Mesenchymal stem cell (in vitro differentiated cells and primary cell): ENCODE measurements at regions not wholly inside any gene's neighbourhood (a gene's known extent, or its start where the extent isn't known, plus 50 kb on each side); places are given as distances from the start of the nearest gene placed in this dataset.

ENCODE experiments used
- DNase-seq: peaks from one replicate; pipeline ENCODE4 v3.0.0-alpha.2; 2013
- H2AFZ ChIP-seq: one replicate; pipeline ENCODE4 v1.6.1; 2013; ENCODE audit warnings: low read depth, mild to moderate bottlenecking, control low read depth, inconsistent platforms, low read length, moderate library complexity
- H2AK5ac ChIP-seq: 2 replicates; pipeline ENCODE4 v1.6.1; 2013; ENCODE audit warnings: low read length, moderate library complexity, mild to moderate bottlenecking, inconsistent platforms; ENCODE audit not compliant: severe bottlenecking
- H2BK120ac ChIP-seq: one replicate; pipeline ENCODE4 v1.6.1; 2013; ENCODE audit warnings: low read depth, mild to moderate bottlenecking, inconsistent platforms, low read length, moderate library complexity
- H2BK12ac ChIP-seq, 2 experiments: one replicate each; pipeline ENCODE4 v1.6.1; 2013; ENCODE audit warnings: inconsistent platforms in 2 of 2, low read length in 2 of 2, mild to moderate bottlenecking in 2 of 2, moderate library complexity in 2 of 2, control low read depth in 1 of 2
- H2BK15ac ChIP-seq: one replicate; pipeline ENCODE4 v1.6.1; 2013; ENCODE audit warnings: mild to moderate bottlenecking, low read depth, inconsistent platforms; ENCODE audit not compliant: poor library complexity, severe bottlenecking
- H2BK5ac ChIP-seq: 2 replicates; pipeline ENCODE4 v1.6.1; 2013; ENCODE audit warnings: low read depth, mild to moderate bottlenecking, low read length, control low read depth, inconsistent platforms; ENCODE audit not compliant: poor library complexity, severe bottlenecking
- H3K14ac ChIP-seq, 2 experiments: one replicate each; pipeline ENCODE4 v1.6.1; 2013; ENCODE audit warnings: inconsistent platforms in 2 of 2, low read length in 2 of 2, control low read depth in 1 of 2, mild to moderate bottlenecking in 1 of 2, moderate library complexity in 1 of 2
- H3K18ac ChIP-seq, 2 experiments: one replicate each; pipeline ENCODE4 v1.6.1; 2013; ENCODE audit warnings: inconsistent platforms in 2 of 2, low read length in 2 of 2, control low read depth in 1 of 2, low read depth in 1 of 2, mild to moderate bottlenecking in 1 of 2
- H3K23ac ChIP-seq, 2 experiments: one replicate each; pipeline ENCODE4 v1.6.1; 2013; ENCODE audit warnings: inconsistent platforms in 2 of 2, low read length in 2 of 2, mild to moderate bottlenecking in 2 of 2, moderate library complexity in 2 of 2, control low read depth in 1 of 2
- H3K27ac ChIP-seq: 2 replicates; pipeline ENCODE4 v1.5.1; 2013; ENCODE audit warnings: mild to moderate bottlenecking, moderate library complexity, low read length, control low read depth, inconsistent platforms; ENCODE audit not compliant: poor library complexity, severe bottlenecking
- H3K27me3 ChIP-seq, 2 experiments: 2 replicates each; pipeline versions ENCODE4 v1.6.1 to v1.7.0; 2013; ENCODE audit warnings: low read length in 2 of 2, mild to moderate bottlenecking in 2 of 2, moderate library complexity in 2 of 2, control low read depth in 1 of 2, inconsistent platforms in 1 of 2; ENCODE audit not compliant: control insufficient read depth in 1 of 2, insufficient read depth in 1 of 2
- H3K36me3 ChIP-seq, 2 experiments: 2 replicates each; pipeline versions ENCODE4 v1.6.1 to v1.7.0; 2013; ENCODE audit warnings: low read length in 2 of 2, control low read depth in 1 of 2, inconsistent platforms in 1 of 2, low read depth in 1 of 2, mild to moderate bottlenecking in 1 of 2; ENCODE audit not compliant: insufficient read depth in 2 of 2, control insufficient read depth in 1 of 2
- H3K4ac ChIP-seq, 2 experiments: one replicate each; pipeline ENCODE4 v1.6.1; 2013; ENCODE audit warnings: inconsistent platforms in 2 of 2, low read length in 2 of 2, mild to moderate bottlenecking in 2 of 2, moderate library complexity in 2 of 2, control low read depth in 1 of 2, low read depth in 1 of 2
- H3K4me1 ChIP-seq: 2 replicates; pipeline ENCODE4 v1.6.1; 2013; ENCODE audit warnings: low read depth, low read length, control low read depth; ENCODE audit not compliant: control insufficient read depth, insufficient read depth
- H3K4me2 ChIP-seq: 2 replicates; pipeline ENCODE4 v1.6.1; 2013; ENCODE audit warnings: low read length, mild to moderate bottlenecking, inconsistent platforms; ENCODE audit not compliant: poor library complexity, severe bottlenecking
- H3K4me3 ChIP-seq, 2 experiments: 2 replicates each; pipeline versions ENCODE4 v1.5.1 to v1.7.0; 2013; ENCODE audit warnings: low read length in 2 of 2, mild to moderate bottlenecking in 2 of 2, control low read depth in 1 of 2, low read depth in 1 of 2; ENCODE audit not compliant: insufficient read depth in 1 of 2
- H3K79me1 ChIP-seq: replicated peaks from 2 replicates; pipeline ENCODE4 v1.6.1; 2013; ENCODE audit warnings: mild to moderate bottlenecking, control low read depth, low read length, inconsistent platforms; ENCODE audit not compliant: poor library complexity, severe bottlenecking
- H3K9ac ChIP-seq: 2 replicates; pipeline ENCODE4 v1.7.0; 2013; ENCODE audit warnings: mild to moderate bottlenecking, low read length, moderate library complexity
- H3K9me3 ChIP-seq: 2 replicates; pipeline ENCODE4 v1.7.0; 2013; ENCODE audit warnings: mild to moderate bottlenecking, low read length; ENCODE audit not compliant: control insufficient read depth
- H4K8ac ChIP-seq: one replicate; pipeline ENCODE4 v1.6.1; 2013; ENCODE audit warnings: inconsistent platforms, mild to moderate bottlenecking, low read length, moderate library complexity
- H4K91ac ChIP-seq: one replicate; pipeline ENCODE4 v1.6.1; 2013; ENCODE audit warnings: mild to moderate bottlenecking, low read length, inconsistent platforms
- WGBS: methylation state at CpG from one replicate; pipeline ENCODE4 v1.1.7; 2013; ENCODE audit warnings: mixed read lengths; 5-methylcytosine and 5-hydroxymethylcytosine counted together

GRCh38 chr12:126362964-126363363 lies 1297.7 kb downstream of the AACS start:
- H3K27me3 ChIP-seq = no peaks in the 10 kb centered on the region
- no peak overlapping the region for H3K4ac ChIP-seq
- H2AK5ac ChIP-seq = no peak overlapping the region
- H3K27ac ChIP-seq = no peak overlapping the region
- no peaks in the 10 kb centered on the region for H3K79me1 ChIP-seq
- no peak overlapping the region for H3K4me2 ChIP-seq
- H3K4me3 ChIP-seq = no peak overlapping the region
- no peak overlapping the region for H3K23ac ChIP-seq
- no peak overlapping the region for H2BK12ac ChIP-seq
- no peak overlapping the region for H4K8ac ChIP-seq
- no peak overlapping the region for H2BK15ac ChIP-seq
- 30% methylated on average over 8 of the region's 9 CpGs for WGBS
- no peak overlapping the region for H4K91ac ChIP-seq
- H3K18ac ChIP-seq = no peak overlapping the region
- peaks cover 15% of the 10 kb centered on the region for H3K9me3 ChIP-seq
- H2AFZ ChIP-seq = no peak overlapping the region
- H3K36me3 ChIP-seq = no peaks in the 10 kb centered on the region
- no peak for DNase-seq
- H3K14ac ChIP-seq = no peak overlapping the region
- H2BK120ac ChIP-seq = no peak overlapping the region
- no peak overlapping the region for H3K9ac ChIP-seq
- H3K4me1 ChIP-seq = no peaks in the 10 kb centered on the region
- no peak overlapping the region for H2BK5ac ChIP-seq

DNA sequence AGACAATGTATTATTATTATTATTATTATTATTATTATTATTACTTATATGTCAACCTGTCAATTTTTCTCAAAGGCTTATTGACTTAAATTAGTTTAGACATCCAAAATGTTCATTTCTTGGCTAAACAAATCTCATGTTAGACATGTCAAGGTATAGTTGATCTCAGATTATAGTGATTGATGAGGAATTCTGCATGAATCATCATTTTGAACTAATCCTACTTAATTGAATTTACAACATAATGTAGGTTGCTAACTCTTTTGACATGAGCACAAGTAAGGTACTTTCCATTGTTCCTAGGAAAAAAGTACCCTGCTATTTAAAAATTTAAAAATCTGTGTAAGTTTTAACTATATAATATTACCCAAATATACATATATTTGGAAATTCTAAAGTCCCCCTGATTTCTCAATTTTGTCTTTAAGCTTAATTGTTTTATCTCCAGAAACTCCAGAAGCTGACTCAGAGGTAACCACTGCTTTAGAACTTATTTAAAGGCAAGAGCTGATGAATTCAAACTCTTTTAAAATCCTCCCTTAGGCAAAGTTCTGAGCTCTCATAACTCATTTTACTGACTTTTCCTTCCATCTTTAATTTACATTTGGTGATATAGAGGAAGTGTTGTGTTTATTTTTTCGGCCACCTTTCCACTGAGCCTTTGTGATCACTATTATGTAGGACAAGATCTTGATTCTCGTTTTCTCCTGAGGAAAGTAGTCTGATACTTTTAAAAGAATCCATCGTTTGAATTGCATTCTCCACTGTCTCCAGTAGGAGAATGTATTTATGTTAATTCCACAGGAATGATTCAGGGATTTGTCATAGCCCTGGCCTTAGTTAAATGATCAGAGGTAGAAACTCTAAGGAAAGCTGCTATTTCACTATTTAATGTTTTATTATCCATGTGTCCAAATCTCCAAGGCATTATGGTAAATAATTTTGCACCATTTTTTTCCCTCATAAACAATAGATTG lies 1304.5 kb downstream of the AACS start:
- Histone ChIP-seq H3K4ac (no peak overlapping the region), H2BK15ac (no peak overlapping the region), H3K4me3 (no peak overlapping the region), H3K27ac (no peak overlapping the region), H3K14ac (no peak overlapping the region), H2BK120ac (no peak overlapping the region), H3K36me3 (no peaks in the 10 kb centered on the region), H4K8ac (no peak overlapping the region), H4K91ac (no peak overlapping the region), H2BK12ac (no peak overlapping the region), H2AK5ac (no peak overlapping the region), H2BK5ac (no peak overlapping the region), H2AFZ (no peak overlapping the region), H3K79me1 (no peaks in the 10 kb centered on the region), H3K9ac (no peak overlapping the region), H3K27me3 (no peaks in the 10 kb centered on the region), H3K4me1 (no peaks in the 10 kb centered on the region), H3K23ac (no peak overlapping the region), H3K9me3 (no peaks in the 10 kb centered on the region), H3K18ac (no peak overlapping the region), H3K4me2 (no peak overlapping the region)
- DNase-seq = no peak
- WGBS = 30% methylated on average over 2 of the region's 3 CpGs

DNA sequence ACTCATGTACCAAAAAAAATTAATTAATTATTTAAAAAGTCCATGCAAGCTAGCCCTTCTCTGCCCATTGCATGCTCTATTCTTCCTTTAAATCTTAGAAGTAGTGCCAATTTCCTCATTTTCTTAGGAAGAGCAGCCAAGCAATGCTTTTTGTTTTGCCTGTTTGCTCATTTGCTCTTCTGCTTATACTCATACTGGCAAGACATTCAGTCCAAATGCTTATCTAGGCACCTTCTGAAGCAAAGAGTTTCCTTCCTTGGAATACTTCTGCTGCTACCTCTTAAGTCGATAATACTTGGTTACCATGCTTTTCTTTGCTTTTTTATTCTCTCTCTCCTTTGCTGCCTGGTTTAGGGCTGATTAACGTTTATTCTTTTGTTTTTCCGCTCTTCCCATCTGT lies 1318.3 kb downstream of the AACS start:
- Histone ChIP-seq H3K79me1 (no peaks in the 10 kb centered on the region), H3K14ac (no peak overlapping the region), H2BK5ac (no peak overlapping the region), H3K9ac (no peak overlapping the region), H2AFZ (no peak overlapping the region), H3K18ac (no peak overlapping the region), H3K27ac (no peak overlapping the region), H3K27me3 (no peaks in the 10 kb centered on the region), H3K4me2 (no peak overlapping the region), H3K4me3 (no peak overlapping the region), H4K91ac (no peak overlapping the region), H3K23ac (no peak overlapping the region), H4K8ac (no peak overlapping the region), H2BK15ac (no peak overlapping the region), H3K9me3 (peaks cover 5% of the 10 kb centered on the region), H2BK120ac (no peak overlapping the region), H3K4me1 (no peaks in the 10 kb centered on the region), H2BK12ac (no peak overlapping the region), H2AK5ac (no peak overlapping the region), H3K36me3 (no peaks in the 10 kb centered on the region), H3K4ac (no peak overlapping the region)
- no peak for DNase-seq
- 25% methylated on average over 1 of the region's 3 CpGs for WGBS

DNA sequence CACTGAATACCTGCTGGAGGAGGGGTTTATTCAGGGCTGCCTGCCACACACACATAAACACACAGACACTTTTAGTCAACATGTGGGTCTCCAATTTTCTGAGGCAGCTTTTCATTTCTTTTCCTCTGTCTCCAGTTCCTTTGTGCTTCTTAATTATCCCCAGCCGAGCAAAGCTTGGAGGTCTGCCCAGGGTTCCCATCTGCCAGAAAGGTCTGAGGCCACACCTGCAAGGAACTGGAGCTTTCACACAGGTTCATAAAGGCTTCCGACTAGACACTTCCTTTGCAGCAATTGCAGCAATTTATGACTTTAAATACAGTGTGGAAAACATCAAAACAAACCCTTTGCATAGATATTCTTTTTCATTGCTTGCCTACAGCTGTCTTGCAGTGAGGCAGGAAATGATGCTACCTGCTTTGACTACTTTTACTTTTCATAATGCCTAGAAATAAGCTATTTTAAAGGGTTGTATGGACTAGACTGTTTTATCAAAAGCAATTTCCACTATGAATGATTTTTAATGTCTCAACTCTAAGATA lies 1318.9 kb downstream of the AACS start:
- Histone ChIP-seq H3K9ac (no peak overlapping the region), H3K4ac (no peak overlapping the region), H3K18ac (no peak overlapping the region), H4K91ac (no peak overlapping the region), H3K9me3 (peaks cover 5% of the 10 kb centered on the region), H3K27ac (no peak overlapping the region), H3K4me3 (no peak overlapping the region), H2AK5ac (no peak overlapping the region), H3K79me1 (no peaks in the 10 kb centered on the region), H3K4me2 (no peak overlapping the region), H3K36me3 (no peaks in the 10 kb centered on the region), H2AFZ (no peak overlapping the region), H2BK15ac (no peak overlapping the region), H3K23ac (no peak overlapping the region), H3K14ac (no peak overlapping the region), H2BK5ac (no peak overlapping the region), H3K27me3 (no peaks in the 10 kb centered on the region), H3K4me1 (no peaks in the 10 kb centered on the region), H2BK120ac (no peak overlapping the region), H2BK12ac (no peak overlapping the region), H4K8ac (no peak overlapping the region)
- DNase-seq = no peak
- WGBS = 46% methylated on average over 2 of the region's 2 CpGs
